KMS-11 (cell line): ENCODE measurements at regions not wholly inside any gene's neighbourhood (a gene's known extent, or its start where the extent isn't known, plus 50 kb on each side); places are given as distances from the start of the nearest gene placed in this dataset.

Experiments
- H2AFZ ChIP-seq: fragments of 200-600 bp; sonication (generic); 2 replicates; pipeline ENCODE4 v1.6.1; 2016; ENCODE audit warnings: antibody characterized with exemption, mixed run types, low read depth
- H3K27ac ChIP-seq: fragments of 200-600 bp; sonication (generic); 2 replicates; pipeline ENCODE4 v1.6.1; 2016; ENCODE audit warnings: mild to moderate bottlenecking, mixed run types
- H3K27me3 ChIP-seq: fragments of 200-600 bp; sonication (generic); 2 replicates; pipeline ENCODE4 v1.6.1; 2017; ENCODE audit warnings: mild to moderate bottlenecking, low read depth, mixed run types, moderate library complexity; ENCODE audit not compliant: insufficient read depth
- H3K36me3 ChIP-seq: fragments of 200-600 bp; sonication (generic); 2 replicates; pipeline ENCODE4 v1.6.1; 2017; ENCODE audit warnings: mild to moderate bottlenecking, mixed run types; ENCODE audit not compliant: insufficient read depth
- H3K4me1 ChIP-seq: fragments of 200-600 bp; sonication (generic); 2 replicates; pipeline ENCODE4 v1.6.1; 2016; ENCODE audit warnings: mild to moderate bottlenecking, low read depth, mixed run types; ENCODE audit not compliant: poor library complexity, severe bottlenecking
- H3K4me2 ChIP-seq: fragments of 200-600 bp; sonication (generic); 2 replicates; pipeline ENCODE4 v1.7.0; 2016; ENCODE audit warnings: mild to moderate bottlenecking, mixed run types
- H3K4me3 ChIP-seq: fragments of 200-600 bp; sonication (generic); IDR thresholded peaks from 2 replicates; pipeline ENCODE4 v1.6.1; 2017; ENCODE audit warnings: low read depth, low read length, mixed read lengths; ENCODE audit not compliant: insufficient read depth
- H3K79me2 ChIP-seq: fragments of 200-600 bp; sonication (generic); 2 replicates; pipeline ENCODE4 v1.6.1; 2016; ENCODE audit warnings: low read depth, mixed run types; ENCODE audit not compliant: insufficient read depth
- H3K9ac ChIP-seq: fragments of 200-600 bp; sonication (generic); 2 replicates; pipeline ENCODE4 v1.6.1; 2016; ENCODE audit warnings: mild to moderate bottlenecking, mixed run types
- H4K20me1 ChIP-seq: fragments of 200-600 bp; sonication (generic); 2 replicates; pipeline ENCODE4 v1.6.1; 2016; ENCODE audit warnings: mild to moderate bottlenecking, mixed run types; ENCODE audit not compliant: insufficient read depth
- CTCF ChIP-seq: fragments of 200-600 bp; sonication (generic); conservative IDR thresholded peaks from 2 replicates; pipeline ENCODE4 v1.6.1; 2017; ENCODE audit warnings: low read depth, mild to moderate bottlenecking, antibody characterized with exemption, low read length, moderate library complexity, mixed read lengths

DNA sequence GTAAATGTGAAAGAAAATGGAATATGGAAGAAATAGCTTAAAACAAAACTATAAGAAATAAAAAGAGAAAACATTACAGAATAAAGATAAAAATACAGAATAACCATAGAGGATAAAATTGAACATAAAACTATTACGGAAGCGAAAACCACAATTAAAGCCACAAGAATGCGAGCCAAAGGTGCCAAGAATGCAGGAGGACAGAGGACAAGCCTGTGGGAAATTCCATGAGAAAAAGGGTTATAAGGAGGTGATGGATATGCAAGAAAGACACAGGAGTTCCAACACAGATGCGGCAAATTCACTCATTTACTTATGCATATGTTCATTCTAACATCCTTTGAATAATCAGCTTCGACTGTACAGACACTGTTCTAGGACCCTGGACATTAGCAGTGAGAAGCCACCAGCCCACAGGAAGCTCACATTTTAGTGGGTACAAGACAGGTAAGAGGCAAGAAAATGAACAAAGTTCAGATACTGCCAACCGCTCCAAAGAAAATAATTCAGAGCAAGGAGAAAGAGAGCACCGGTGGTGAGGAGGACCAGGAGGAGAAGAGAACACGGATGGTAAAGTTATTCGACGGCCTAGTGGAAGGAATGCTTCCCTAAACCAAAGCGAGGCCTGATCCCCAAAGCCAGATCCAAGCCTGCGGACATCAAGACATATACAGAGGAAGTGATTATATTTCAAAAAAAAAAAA, 213.7 kb upstream of the MGMT start:
- Histone ChIP-seq H3K27me3 (no peaks in the 10 kb centered on the region), H3K9ac (no peak overlapping the region), H2AFZ (no peak overlapping the region), H3K79me2 (no peaks in the 10 kb centered on the region), H3K4me1 (no peaks in the 10 kb centered on the region), H4K20me1 (no peaks in the 10 kb centered on the region), H3K27ac (no peak overlapping the region), H3K36me3 (no peaks in the 10 kb centered on the region), H3K4me3 (no peak overlapping the region), H3K4me2 (no peak overlapping the region)
- no peak for TF ChIP-seq CTCF

GRCh38 chr10:129253865-129254179, 213.2 kb upstream of the MGMT start:
- H3K79me2 ChIP-seq = no peaks in the 10 kb centered on the region
- no peaks in the 10 kb centered on the region for H4K20me1 ChIP-seq
- no peak overlapping the region for H3K4me3 ChIP-seq
- no peak overlapping the region for H3K9ac ChIP-seq
- H3K4me2 ChIP-seq = no peak overlapping the region
- H2AFZ ChIP-seq = no peak overlapping the region
- H3K36me3 ChIP-seq = no peaks in the 10 kb centered on the region
- no peaks in the 10 kb centered on the region for H3K27me3 ChIP-seq
- no peak overlapping the region for H3K27ac ChIP-seq
- TF ChIP-seq CTCF = no peak
- H3K4me1 ChIP-seq = no peaks in the 10 kb centered on the region

DNA sequence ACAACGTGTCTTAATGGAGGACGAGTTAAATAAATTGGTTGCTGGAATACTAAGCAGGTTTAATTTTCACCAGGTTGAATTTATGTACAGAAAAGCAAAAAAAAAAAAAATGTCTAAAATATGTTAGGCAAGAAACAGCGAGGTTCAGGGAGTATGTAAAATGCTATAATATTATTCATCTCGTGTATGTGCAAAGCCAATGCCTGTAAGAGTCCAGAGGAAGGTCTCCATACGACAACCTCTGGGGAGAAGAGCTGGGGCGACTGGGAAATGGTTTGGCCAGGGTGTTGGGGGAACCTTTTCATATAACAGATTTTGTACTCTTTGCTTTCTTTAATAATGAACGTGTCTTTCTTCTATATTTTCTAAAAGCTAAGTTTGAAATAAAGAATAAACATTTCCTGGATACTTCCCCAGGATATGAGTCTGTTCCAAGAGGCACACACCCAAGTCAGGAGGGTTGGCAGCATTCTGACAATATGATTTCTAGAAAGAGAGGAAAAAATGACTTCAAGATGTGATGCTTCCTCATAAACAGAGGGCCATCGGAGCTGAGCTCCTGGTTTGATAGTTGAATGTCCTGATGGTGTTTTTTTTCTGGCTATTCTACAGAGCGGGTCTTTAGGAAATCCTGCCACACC, 208.6 kb upstream of the MGMT start:
- no peak overlapping the region for H3K9ac ChIP-seq
- no peaks in the 10 kb centered on the region for H3K36me3 ChIP-seq
- no peak overlapping the region for H2AFZ ChIP-seq
- no peaks in the 10 kb centered on the region for H3K79me2 ChIP-seq
- no peak overlapping the region for H3K27ac ChIP-seq
- H4K20me1 ChIP-seq = no peaks in the 10 kb centered on the region
- no peak overlapping the region for H3K4me3 ChIP-seq
- no peak overlapping the region for H3K4me2 ChIP-seq
- no peaks in the 10 kb centered on the region for H3K27me3 ChIP-seq
- no peaks in the 10 kb centered on the region for H3K4me1 ChIP-seq
- TF ChIP-seq CTCF = no peak

DNA sequence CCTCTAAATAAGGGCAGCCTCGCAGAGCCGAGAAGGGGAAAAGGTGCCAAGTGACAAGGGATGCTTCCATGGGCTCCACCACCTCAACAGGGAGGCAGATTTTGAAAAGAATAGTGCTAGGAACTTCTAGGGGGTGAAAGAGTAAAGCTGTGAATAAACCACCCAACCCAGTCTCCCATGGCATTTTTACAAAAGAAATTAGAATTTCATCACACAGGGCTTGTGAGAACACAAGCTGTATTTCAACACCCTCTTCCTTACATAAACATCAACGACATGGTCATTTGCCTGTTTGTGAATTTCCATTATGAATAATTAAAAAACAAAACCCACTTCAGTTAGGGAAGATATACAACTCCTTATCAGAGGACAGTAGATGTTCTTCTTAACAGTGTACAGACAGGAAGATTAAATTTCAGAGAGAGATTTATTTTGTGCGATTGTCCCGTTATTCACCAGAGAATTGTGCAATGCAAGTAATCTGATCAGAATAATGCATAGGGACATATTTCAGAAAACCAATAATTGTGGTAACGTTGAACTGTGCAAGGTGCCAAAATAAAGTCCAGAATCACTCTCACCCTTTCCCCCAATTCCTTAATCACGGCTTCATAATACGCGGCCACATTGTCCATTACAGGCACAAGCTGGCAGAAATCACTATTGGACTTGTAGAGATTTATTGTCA, 207.8 kb upstream of the MGMT start:
- TF ChIP-seq CTCF = no peak
- Histone ChIP-seq H2AFZ (no peak overlapping the region), H3K36me3 (no peaks in the 10 kb centered on the region), H3K4me1 (no peaks in the 10 kb centered on the region), H4K20me1 (no peaks in the 10 kb centered on the region), H3K79me2 (no peaks in the 10 kb centered on the region), H3K4me3 (no peak overlapping the region), H3K4me2 (no peak overlapping the region), H3K27me3 (no peaks in the 10 kb centered on the region), H3K9ac (no peak overlapping the region), H3K27ac (no peak overlapping the region)
